DMS114 treated with DMSO at 0.1 percent for 48 hours (cell line): ENCODE measurements at regions not wholly inside any gene's neighbourhood (a gene's known extent, or its start where the extent isn't known, plus 50 kb on each side); places are given as distances from the start of the nearest gene placed in this dataset.

Source experiments
- DNase-seq: peaks from one replicate; lab custom pipeline; 2025; ENCODE audit not compliant: unreplicated experiment; lab: John Stamatoyannopoulos, UW

GRCh38 chr15:47584316-47584715 is 133.0 kb upstream of the SEMA6D start:
- DNase-seq, result no peak

GRCh38 chr15:47586653-47587224 is 130.6 kb upstream of the SEMA6D start:
- no peak for DNase-seq

- no peak for DNase-seq
Measured at GRCh38 chr15:47587940-47588802, 129.1 kb upstream of the SEMA6D start.

GRCh38 chr15:47588958-47589357 is 128.3 kb upstream of the SEMA6D start:
- no peak for DNase-seq

GRCh38 chr15:47598996-47599395 is 118.3 kb upstream of the SEMA6D start:
- no peak for DNase-seq

- DNase-seq, result no peak
Measured at GRCh38 chr15:47599806-47600205, 117.5 kb upstream of the SEMA6D start.

GRCh38 chr15:47602121-47602520 is 115.2 kb upstream of the SEMA6D start:
- no peak for DNase-seq

- no peak for DNase-seq
Measured at GRCh38 chr15:47603026-47603425, 114.3 kb upstream of the SEMA6D start.

GRCh38 chr15:47607695-47608094 is 109.6 kb upstream of the SEMA6D start:
- DNase-seq, result no peak

- no peak for DNase-seq
Measured at GRCh38 chr15:47609693-47610092, 107.6 kb upstream of the SEMA6D start.

GRCh38 chr15:47610736-47611135 is 106.6 kb upstream of the SEMA6D start:
- DNase-seq, result no peak

GRCh38 chr15:47614360-47615011 is 102.8 kb upstream of the SEMA6D start:
- DNase-seq, result no peak

GRCh38 chr15:47616876-47617275 is 100.4 kb upstream of the SEMA6D start:
- no peak for DNase-seq

- DNase-seq, result no peak
Measured at GRCh38 chr15:47618241-47618640, 99.1 kb upstream of the SEMA6D start.

- no peak for DNase-seq
Measured at GRCh38 chr15:47620960-47621681, 96.2 kb upstream of the SEMA6D start.

GRCh38 chr15:47622055-47622454 is 95.2 kb upstream of the SEMA6D start:
- no peak for DNase-seq

- DNase-seq, result no peak
Measured at GRCh38 chr15:47624503-47624902, 92.8 kb upstream of the SEMA6D start.

GRCh38 chr15:47639042-47639441 is 78.3 kb upstream of the SEMA6D start:
- DNase-seq, result no peak

GRCh38 chr15:47640079-47640478 is 77.2 kb upstream of the SEMA6D start:
- no peak for DNase-seq

GRCh38 chr15:47640901-47641300 is 76.4 kb upstream of the SEMA6D start:
- DNase-seq, result no peak

GRCh38 chr15:47644722-47645121 is 72.6 kb upstream of the SEMA6D start:
- DNase-seq, result no peak
